Central memory CD8-positive, alpha-beta T cell (primary cell): ENCODE measurements at regions not wholly inside any gene's neighbourhood (a gene's known extent, or its start where the extent isn't known, plus 50 kb on each side); places are given as distances from the start of the nearest gene placed in this dataset.
"Not testable (repeated sequence)": the region's sequence is repeated elsewhere in the genome, so short reads cannot be mapped to it uniquely, and the experiment has no call there.

Experiments
- ATAC-seq: fragments of 150-1000 bp; cut with Tn5 transposase; replicated peaks from 2 replicates; pipeline ENCODE4 v1.10.0; 2022; ENCODE audit warnings: mild to moderate bottlenecking, moderate FRiP score, moderate number of reproducible peaks; ENCODE audit not compliant: poor library complexity, severe bottlenecking; ENCODE audit errors: extremely low read depth
- DNase-seq, 2 donors: peaks; one replicate each; pipeline ENCODE4 v3.0.0; 2021; ENCODE audit warnings: low spot score in 2 of 2
- H3K27ac Mint-ChIP-seq: one replicate; pipeline ENCODE4 v1.8.0; 2022; ENCODE audit warnings: low read depth, mild to moderate bottlenecking, moderate library complexity, mixed read lengths
- H3K27me3 Mint-ChIP-seq: one replicate; pipeline ENCODE4 v1.8.0; 2022; ENCODE audit warnings: mixed read lengths
- H3K36me3 Mint-ChIP-seq: one replicate; pipeline ENCODE4 v1.8.0; 2022; ENCODE audit warnings: mild to moderate bottlenecking, moderate library complexity, mixed read lengths; ENCODE audit not compliant: insufficient read depth
- H3K4me1 Mint-ChIP-seq: one replicate; pipeline ENCODE4 v1.8.0; 2022; ENCODE audit warnings: mixed read lengths
- H3K4me3 Mint-ChIP-seq: one replicate; pipeline ENCODE4 v1.8.0; 2022; ENCODE audit warnings: mild to moderate bottlenecking, moderate library complexity, mixed read lengths
- H3K9me3 Mint-ChIP-seq: one replicate; pipeline ENCODE4 v1.8.0; 2022; ENCODE audit warnings: mixed read lengths

GRCh38 chr9:124130277-124131075, 118.9 kb downstream of the LHX2 start:
- ATAC-seq (no peak), DNase-seq (no peak)
- no peak overlapping the region for H3K27ac Mint-ChIP-seq
- no peaks in the 10 kb centered on the region for H3K27me3 Mint-ChIP-seq
- no peaks in the 10 kb centered on the region for H3K36me3 Mint-ChIP-seq
- H3K4me3 Mint-ChIP-seq: no peak overlapping the region
- H3K9me3 Mint-ChIP-seq: no peaks in the 10 kb centered on the region
- peaks cover 7% of the 10 kb centered on the region for H3K4me1 Mint-ChIP-seq

DNA sequence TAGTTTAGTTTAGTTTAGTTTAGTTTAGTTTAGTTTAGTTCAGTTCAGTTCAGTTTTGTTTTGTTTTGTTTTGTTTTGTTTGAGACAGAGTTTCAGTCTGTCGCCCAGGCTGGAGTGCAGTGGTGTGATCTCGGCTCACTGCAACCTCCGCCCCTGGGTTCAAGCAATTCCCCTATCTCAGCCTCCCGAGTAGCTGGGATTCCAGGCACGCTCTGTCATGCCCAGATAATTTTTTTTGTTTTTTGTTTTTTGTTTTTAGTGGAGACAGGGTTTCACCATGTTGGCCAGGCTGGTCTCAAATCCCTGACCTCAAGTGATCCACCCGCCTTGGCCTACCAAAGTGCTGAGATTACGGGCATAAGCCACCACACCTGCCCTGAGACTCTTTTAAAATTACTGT, 120.0 kb downstream of the LHX2 start:
- H3K27ac Mint-ChIP-seq, H3K4me3 Mint-ChIP-seq, ATAC-seq, H3K4me1 Mint-ChIP-seq, DNase-seq, H3K36me3 Mint-ChIP-seq, H3K9me3 Mint-ChIP-seq, H3K27me3 Mint-ChIP-seq: not testable (repeated sequence)

DNA sequence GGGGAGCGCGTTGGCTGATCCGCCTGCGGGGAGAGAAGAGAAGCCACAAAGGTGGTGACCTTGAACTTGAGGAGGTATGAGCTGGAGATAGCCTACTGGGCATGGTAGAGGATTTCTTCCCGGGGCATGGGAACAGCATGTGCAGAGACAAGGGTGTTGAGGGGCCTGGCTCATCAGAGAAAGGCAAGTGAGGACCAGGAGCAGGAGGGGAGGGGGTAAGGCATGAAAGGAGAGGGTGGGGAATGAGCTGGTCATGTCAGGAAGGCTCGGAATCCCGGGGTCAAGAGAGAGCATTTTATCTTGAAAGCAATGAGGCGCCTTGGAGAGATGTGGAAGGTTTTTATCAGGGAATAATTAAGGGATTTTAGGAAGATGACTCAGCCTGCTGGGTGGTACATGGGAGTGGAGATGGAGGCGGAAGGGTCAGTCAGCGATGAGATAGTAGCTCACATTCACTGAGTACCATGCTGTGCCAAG, 121.1 kb downstream of the LHX2 start:
- Mint-ChIP-seq H3K36me3 (no peaks in the 10 kb centered on the region), H3K4me3 (no peak overlapping the region), H3K4me1 (no peaks in the 10 kb centered on the region), H3K9me3 (no peaks in the 10 kb centered on the region), H3K27ac (no peak overlapping the region), H3K27me3 (no peaks in the 10 kb centered on the region)
- DNase-seq (no peak), ATAC-seq (no peak)

- H3K9me3 Mint-ChIP-seq: no peaks in the 10 kb centered on the region
- H3K27me3 Mint-ChIP-seq: no peaks in the 10 kb centered on the region
- H3K36me3 Mint-ChIP-seq: no peaks in the 10 kb centered on the region
- ATAC-seq: no peak
- H3K27ac Mint-ChIP-seq: no peak overlapping the region
- no peaks in the 10 kb centered on the region for H3K4me1 Mint-ChIP-seq
- no peak for DNase-seq
- H3K4me3 Mint-ChIP-seq: no peak overlapping the region
These were observed 122.2 kb downstream of the LHX2 start for GRCh38 chr9:124133727-124134126.

DNA sequence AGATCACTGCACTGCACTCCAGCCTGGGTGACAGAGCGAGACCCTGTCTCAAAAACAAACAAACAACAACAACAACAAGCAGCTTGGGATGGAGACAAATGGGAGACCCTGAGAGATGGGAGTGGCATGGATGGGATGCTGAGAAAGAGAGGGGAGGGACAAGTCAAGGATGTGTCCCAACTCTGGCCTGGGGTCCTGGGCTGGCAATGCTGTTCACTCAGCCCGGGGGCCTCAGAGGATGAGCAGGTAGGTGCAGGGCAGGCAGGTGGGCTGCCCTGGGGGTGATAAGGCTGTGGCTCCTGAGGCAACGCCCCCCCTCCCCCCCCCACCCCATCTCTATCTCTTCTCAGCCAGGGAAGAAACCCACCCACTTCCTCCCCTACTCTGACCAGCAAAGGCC, 123.0 kb downstream of the LHX2 start:
- ATAC-seq (no peak), DNase-seq (no peak)
- Mint-ChIP-seq H3K4me3 (no peak overlapping the region), H3K36me3 (no peaks in the 10 kb centered on the region), H3K27me3 (no peaks in the 10 kb centered on the region), H3K27ac (no peak overlapping the region), H3K4me1 (no peaks in the 10 kb centered on the region), H3K9me3 (no peaks in the 10 kb centered on the region)

DNA sequence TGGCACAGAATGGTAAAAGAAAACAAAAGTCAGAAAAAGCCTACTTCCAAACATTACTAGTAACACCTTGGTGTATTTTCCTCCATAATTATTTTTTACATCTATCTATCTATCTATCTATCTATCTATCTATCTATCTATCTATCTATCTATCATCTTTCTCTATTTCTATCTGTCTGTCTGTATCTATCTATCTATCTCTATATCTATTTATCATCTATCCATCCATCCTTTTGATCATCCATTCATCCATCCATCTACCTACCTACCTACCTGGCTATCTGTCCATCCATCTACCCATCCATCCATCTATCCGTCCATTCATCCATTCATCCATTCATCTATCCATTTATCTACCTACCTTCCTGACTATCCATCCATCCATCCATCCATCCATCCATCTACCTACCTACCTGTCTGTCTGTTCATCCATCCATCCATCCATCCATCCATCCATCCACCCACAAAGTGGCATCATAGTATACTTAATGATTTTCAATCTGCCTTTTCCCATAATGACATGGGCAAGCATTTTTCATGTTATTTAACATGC, 121.9 kb upstream of the NEK6 start:
- no peak for DNase-seq
- H3K9me3 Mint-ChIP-seq: no peaks in the 10 kb centered on the region
- H3K27ac Mint-ChIP-seq: no peak overlapping the region
- H3K36me3 Mint-ChIP-seq: no peaks in the 10 kb centered on the region
- no peaks in the 10 kb centered on the region for H3K27me3 Mint-ChIP-seq
- no peak for ATAC-seq
- H3K4me3 Mint-ChIP-seq: no peak overlapping the region
- H3K4me1 Mint-ChIP-seq: no peaks in the 10 kb centered on the region

DNA sequence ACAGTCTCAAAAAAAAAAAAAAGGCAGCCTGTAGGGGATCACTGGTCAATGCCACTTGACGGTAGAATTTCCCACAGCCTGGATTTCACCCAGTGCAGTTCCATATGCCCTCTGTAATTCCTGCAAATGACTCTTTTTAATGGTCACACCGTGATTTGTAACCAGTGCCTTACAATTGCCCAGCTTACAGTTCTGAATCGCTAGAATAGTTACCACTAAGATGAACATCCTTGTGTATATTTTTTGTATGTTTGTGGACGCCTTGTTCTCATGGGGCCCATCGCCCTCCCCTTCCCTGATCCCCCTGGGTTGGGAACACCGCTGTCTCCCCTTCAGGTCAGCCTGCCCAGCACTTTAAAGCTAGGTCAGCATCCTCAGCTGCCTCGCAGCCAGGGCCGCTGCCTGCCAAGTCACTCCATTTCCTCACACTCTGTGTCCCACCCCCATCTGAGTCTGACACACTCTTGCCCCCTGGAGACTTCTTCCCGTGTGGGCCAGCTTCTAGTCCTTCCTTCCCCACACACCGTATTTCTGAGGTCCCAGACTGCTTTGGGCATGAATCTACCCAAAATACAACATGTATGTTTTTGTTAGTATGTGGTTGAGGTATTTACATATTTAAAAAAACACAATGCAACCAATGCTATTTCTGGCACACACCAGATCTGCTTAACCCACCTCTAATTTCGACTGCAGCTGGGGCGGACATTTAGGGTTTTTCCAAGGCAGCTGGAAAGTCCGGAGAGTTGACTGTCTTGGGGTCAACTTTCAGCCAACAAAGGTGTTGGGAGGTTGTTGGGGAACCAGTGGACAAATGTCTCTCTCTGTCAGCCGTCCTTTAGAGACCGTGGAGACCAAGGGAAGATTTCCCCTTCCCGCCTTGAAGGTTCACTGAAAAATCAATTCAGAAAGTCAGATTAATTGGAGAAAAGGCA, 120.5 kb upstream of the NEK6 start:
- no peak for ATAC-seq
- no peak for DNase-seq
- Mint-ChIP-seq H3K9me3 (no peaks in the 10 kb centered on the region), H3K27ac (no peak overlapping the region), H3K36me3 (no peaks in the 10 kb centered on the region), H3K4me3 (no peak overlapping the region), H3K27me3 (no peaks in the 10 kb centered on the region), H3K4me1 (no peaks in the 10 kb centered on the region)

DNA sequence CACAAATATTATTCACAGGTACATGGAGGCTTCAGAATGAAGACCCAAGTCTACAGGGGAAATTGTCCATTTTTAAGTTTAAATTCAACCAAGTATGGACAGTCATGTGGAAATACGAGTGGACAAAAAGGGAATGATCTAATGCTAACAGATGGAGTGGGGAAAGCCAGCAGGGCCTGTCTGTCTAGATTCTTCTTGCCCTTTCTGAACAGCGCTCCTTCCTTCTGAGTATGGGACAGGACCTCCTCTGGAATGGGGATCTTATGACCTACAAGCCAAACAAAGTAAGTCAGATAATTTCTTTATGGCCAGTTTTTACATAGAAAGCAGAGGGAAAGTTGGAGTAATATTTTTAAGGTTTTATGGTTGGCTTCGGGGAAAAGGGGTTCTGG, 119.8 kb upstream of the NEK6 start:
- Mint-ChIP-seq H3K9me3 (no peaks in the 10 kb centered on the region), H3K27ac (no peak overlapping the region), H3K27me3 (no peaks in the 10 kb centered on the region), H3K4me1 (no peaks in the 10 kb centered on the region), H3K36me3 (no peaks in the 10 kb centered on the region), H3K4me3 (no peak overlapping the region)
- DNase-seq (no peak), ATAC-seq (no peak)

- no peaks in the 10 kb centered on the region for H3K9me3 Mint-ChIP-seq
- ATAC-seq (no peak), DNase-seq (no peak)
- no peaks in the 10 kb centered on the region for H3K27me3 Mint-ChIP-seq
- H3K4me1 Mint-ChIP-seq: no peaks in the 10 kb centered on the region
- no peaks in the 10 kb centered on the region for H3K36me3 Mint-ChIP-seq
- H3K4me3 Mint-ChIP-seq: no peak overlapping the region
- H3K27ac Mint-ChIP-seq: no peak overlapping the region
These were observed 118.7 kb upstream of the NEK6 start for GRCh38 chr9:124139001-124139400.

GRCh38 chr9:124140941-124141568, 116.7 kb upstream of the NEK6 start:
- no peak for ATAC-seq
- no peaks in the 10 kb centered on the region for H3K36me3 Mint-ChIP-seq
- no peaks in the 10 kb centered on the region for H3K9me3 Mint-ChIP-seq
- no peaks in the 10 kb centered on the region for H3K27me3 Mint-ChIP-seq
- no peak for DNase-seq
- no peak overlapping the region for H3K27ac Mint-ChIP-seq
- H3K4me3 Mint-ChIP-seq: no peak overlapping the region
- no peaks in the 10 kb centered on the region for H3K4me1 Mint-ChIP-seq

DNA sequence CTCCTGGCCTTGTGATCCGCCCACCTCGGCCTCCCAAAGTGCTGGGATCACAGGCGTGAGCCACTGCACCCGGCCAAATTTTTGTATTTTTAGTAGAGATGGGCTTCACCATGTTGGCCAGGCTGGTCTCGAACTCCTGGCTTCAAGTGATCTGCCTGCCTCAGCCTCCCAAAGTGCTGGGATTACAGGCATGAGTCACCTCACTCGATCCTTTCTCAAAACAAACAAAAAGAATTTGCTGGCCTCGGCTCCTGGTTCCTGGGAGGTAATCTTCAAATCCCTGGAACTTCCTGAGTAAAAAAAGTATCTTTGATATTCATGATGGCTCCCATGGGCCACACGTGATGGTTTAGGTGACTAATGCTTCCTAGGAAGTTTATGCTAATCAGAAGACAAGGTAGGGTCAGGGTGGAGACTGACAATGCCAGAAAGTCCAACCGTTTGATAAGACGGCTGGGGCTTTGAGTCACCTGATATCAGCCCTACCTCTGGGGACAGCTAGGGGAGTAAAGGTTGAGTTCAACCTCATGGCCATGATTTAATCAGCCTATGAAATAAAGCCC, 113.1 kb upstream of the NEK6 start:
- not testable (repeated sequence) for H3K27me3 Mint-ChIP-seq, DNase-seq

GRCh38 chr9:124146031-124146561, 111.7 kb upstream of the NEK6 start:
- H3K36me3 Mint-ChIP-seq: no peaks in the 10 kb centered on the region
- no peak overlapping the region for H3K27ac Mint-ChIP-seq
- H3K9me3 Mint-ChIP-seq: no peaks in the 10 kb centered on the region
- H3K4me1 Mint-ChIP-seq: no peaks in the 10 kb centered on the region
- DNase-seq: no peak
- H3K27me3 Mint-ChIP-seq: peaks cover 3% of the 10 kb centered on the region
- no peak for ATAC-seq
- H3K4me3 Mint-ChIP-seq: no peak overlapping the region

More for the DNA sequence above, 113.1 kb upstream of the NEK6 start:
- not testable (repeated sequence) for H3K36me3 Mint-ChIP-seq, H3K4me1 Mint-ChIP-seq, H3K27ac Mint-ChIP-seq, H3K9me3 Mint-ChIP-seq, H3K4me3 Mint-ChIP-seq, ATAC-seq
